ENCODE measurements at regions not wholly inside any gene's neighbourhood (a gene's known extent, or its start where the extent isn't known, plus 50 kb on each side); places are given as distances from the start of the nearest gene placed in this dataset.
"Not testable (repeated sequence)": the region's sequence is repeated elsewhere in the genome, so short reads cannot be mapped to it uniquely, and the experiment has no call there.

DNA sequence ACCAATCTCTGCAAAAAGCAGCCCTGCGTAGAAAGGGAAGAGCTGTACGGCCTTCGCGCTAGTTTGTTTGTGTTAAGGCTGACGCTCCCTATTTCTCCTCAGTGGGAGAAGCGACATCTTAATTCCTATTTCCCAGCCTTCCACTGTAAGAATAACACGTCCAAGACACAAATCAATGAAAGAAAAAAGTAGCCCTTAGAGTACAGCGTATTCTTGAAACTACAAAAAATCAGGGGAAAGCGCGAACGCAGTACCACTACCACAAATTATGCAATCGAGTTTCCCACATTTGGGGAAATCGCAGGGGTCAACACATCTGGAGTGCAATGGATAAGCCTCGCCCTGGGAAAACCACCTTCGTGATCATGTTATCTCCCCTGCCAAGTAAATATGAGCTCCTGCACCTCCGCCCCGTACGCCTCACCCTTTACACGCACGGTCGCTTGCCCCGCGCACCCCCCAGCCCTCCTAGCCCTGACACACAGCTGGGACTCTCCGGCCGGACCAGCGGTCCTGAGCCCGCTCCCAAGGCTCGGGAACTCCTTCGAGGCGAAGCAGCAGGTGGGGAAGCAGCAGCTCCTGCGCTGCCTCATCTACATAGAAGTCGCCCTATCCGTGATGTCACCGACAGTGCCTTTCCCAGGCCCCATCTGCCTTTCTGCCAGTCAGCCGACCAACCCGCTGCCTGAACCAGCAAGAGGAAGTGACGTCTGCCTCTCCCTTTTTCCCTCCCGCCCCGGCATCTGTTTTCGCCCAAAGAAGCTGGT lies 94.7 kb downstream of the PPIAL4G start:
- H2BK15ac ChIP-seq (ENCODE audit: low read depth, poor library complexity, severe bottlenecking): peak overlapping the region; percentile 73
- peak overlapping the region; percentile 91 for H3K27ac ChIP-seq (ENCODE audit: low read length, poor library complexity, severe bottlenecking)
- no peak overlapping the region for H3K4ac ChIP-seq (ENCODE audit: low read depth in 1 of 2, low read length in 2 of 2)
- no peaks in the 10 kb centered on the region for H3K27me3 ChIP-seq (ENCODE audit: control insufficient read depth in 1 of 2, insufficient read depth in 1 of 2, low read length in 2 of 2)
- H3K23ac ChIP-seq (ENCODE audit: low read length in 2 of 2): no peak overlapping the region
- H3K14ac ChIP-seq (ENCODE audit: low read length in 2 of 2): peak overlapping the region in 1 of 2 experiments; percentile 26
- peak overlapping the region; percentile 43 for H4K91ac ChIP-seq (ENCODE audit: low read length)
- peaks cover 6% of the 10 kb centered on the region for H3K4me1 ChIP-seq (ENCODE audit: control insufficient read depth, insufficient read depth, low read depth, low read length)
- H3K9me3 ChIP-seq (ENCODE audit: control insufficient read depth, low read length): no peaks in the 10 kb centered on the region
- no peak overlapping the region for H2BK120ac ChIP-seq (ENCODE audit: low read depth, low read length)
- H3K18ac ChIP-seq (ENCODE audit: low read depth in 1 of 2, low read length in 2 of 2): peak overlapping the region; percentile 46 to 63
- peak; percentile 93 for DNase-seq
- H4K8ac ChIP-seq (ENCODE audit: low read length): peak overlapping the region; percentile 94
- H2BK5ac ChIP-seq (ENCODE audit: low read depth, low read length, poor library complexity, severe bottlenecking): peak overlapping the region; percentile 93
- H3K9ac ChIP-seq (ENCODE audit: low read length): peak overlapping the region; percentile 89
- peak overlapping the region; percentile 58 to 79 for H3K4me3 ChIP-seq (ENCODE audit: insufficient read depth in 1 of 2, low read depth in 1 of 2, low read length in 2 of 2)
- 16% methylated on average over 40 of the region's 40 CpGs for WGBS
- H2BK12ac ChIP-seq (ENCODE audit: low read length in 2 of 2): peak overlapping the region in 1 of 2 experiments; percentile 37
- H2AK5ac ChIP-seq (ENCODE audit: low read length, severe bottlenecking): no peak overlapping the region
- peak overlapping the region; percentile 60 for H2AFZ ChIP-seq (ENCODE audit: low read depth, low read length)
- H3K4me2 ChIP-seq (ENCODE audit: low read length, poor library complexity, severe bottlenecking): peak overlapping the region; percentile 64
- H3K36me3 ChIP-seq (ENCODE audit: control insufficient read depth in 1 of 2, insufficient read depth in 2 of 2, low read depth in 1 of 2, low read length in 2 of 2): no peaks in the 10 kb centered on the region
- no peaks in the 10 kb centered on the region for H3K79me1 ChIP-seq (replicated peaks; ENCODE audit: low read length, poor library complexity, severe bottlenecking)

DNA sequence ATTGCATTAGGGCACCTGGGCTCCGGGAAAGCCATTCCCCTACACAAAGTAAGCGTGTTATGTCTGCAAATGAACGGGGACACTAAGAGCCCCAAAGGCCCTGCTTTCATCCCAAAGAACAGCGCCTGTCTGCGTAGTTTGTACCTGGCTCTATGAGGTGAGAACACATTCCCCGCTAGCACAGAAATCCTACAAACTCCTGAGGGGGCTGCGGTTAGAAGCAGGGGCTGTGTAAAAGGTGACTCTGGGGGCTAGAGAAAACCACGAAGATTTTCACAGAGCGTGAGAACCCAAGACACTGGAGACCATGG lies 95.2 kb downstream of the PPIAL4G start:
- H3K36me3 ChIP-seq (ENCODE audit: control insufficient read depth in 1 of 2, insufficient read depth in 2 of 2, low read depth in 1 of 2, low read length in 2 of 2); H2BK15ac ChIP-seq (ENCODE audit: low read depth, poor library complexity, severe bottlenecking); DNase-seq; H3K4me1 ChIP-seq (ENCODE audit: control insufficient read depth, insufficient read depth, low read depth, low read length); H3K27ac ChIP-seq (ENCODE audit: low read length, poor library complexity, severe bottlenecking); H3K23ac ChIP-seq (ENCODE audit: low read length in 2 of 2); H4K91ac ChIP-seq (ENCODE audit: low read length); H3K27me3 ChIP-seq (ENCODE audit: control insufficient read depth in 1 of 2, insufficient read depth in 1 of 2, low read length in 2 of 2); H2AK5ac ChIP-seq (ENCODE audit: low read length, severe bottlenecking); H2AFZ ChIP-seq (ENCODE audit: low read depth, low read length); H2BK12ac ChIP-seq (ENCODE audit: low read length in 2 of 2); H3K9me3 ChIP-seq (ENCODE audit: control insufficient read depth, low read length); H3K4ac ChIP-seq (ENCODE audit: low read depth in 1 of 2, low read length in 2 of 2); H3K14ac ChIP-seq (ENCODE audit: low read length in 2 of 2); H3K79me1 ChIP-seq (replicated peaks; ENCODE audit: low read length, poor library complexity, severe bottlenecking); H2BK5ac ChIP-seq (ENCODE audit: low read depth, low read length, poor library complexity, severe bottlenecking): not testable (repeated sequence)
- Histone ChIP-seq H3K4me3 (ENCODE audit: insufficient read depth in 1 of 2, low read depth in 1 of 2, low read length in 2 of 2) (peak overlapping the region in 1 of 2 experiments; percentile 79), H2BK120ac (ENCODE audit: low read depth, low read length) (peak overlapping the region; percentile 49), H4K8ac (ENCODE audit: low read length) (peak overlapping the region; percentile 49), H3K4me2 (ENCODE audit: low read length, poor library complexity, severe bottlenecking) (peak overlapping the region; percentile 64), H3K9ac (ENCODE audit: low read length) (peak overlapping the region; percentile 89), H3K18ac (ENCODE audit: low read depth in 1 of 2, low read length in 2 of 2) (peak overlapping the region in 1 of 2 experiments; percentile 43)
- WGBS: 59% methylated on average over 9 of the region's 9 CpGs

DNA sequence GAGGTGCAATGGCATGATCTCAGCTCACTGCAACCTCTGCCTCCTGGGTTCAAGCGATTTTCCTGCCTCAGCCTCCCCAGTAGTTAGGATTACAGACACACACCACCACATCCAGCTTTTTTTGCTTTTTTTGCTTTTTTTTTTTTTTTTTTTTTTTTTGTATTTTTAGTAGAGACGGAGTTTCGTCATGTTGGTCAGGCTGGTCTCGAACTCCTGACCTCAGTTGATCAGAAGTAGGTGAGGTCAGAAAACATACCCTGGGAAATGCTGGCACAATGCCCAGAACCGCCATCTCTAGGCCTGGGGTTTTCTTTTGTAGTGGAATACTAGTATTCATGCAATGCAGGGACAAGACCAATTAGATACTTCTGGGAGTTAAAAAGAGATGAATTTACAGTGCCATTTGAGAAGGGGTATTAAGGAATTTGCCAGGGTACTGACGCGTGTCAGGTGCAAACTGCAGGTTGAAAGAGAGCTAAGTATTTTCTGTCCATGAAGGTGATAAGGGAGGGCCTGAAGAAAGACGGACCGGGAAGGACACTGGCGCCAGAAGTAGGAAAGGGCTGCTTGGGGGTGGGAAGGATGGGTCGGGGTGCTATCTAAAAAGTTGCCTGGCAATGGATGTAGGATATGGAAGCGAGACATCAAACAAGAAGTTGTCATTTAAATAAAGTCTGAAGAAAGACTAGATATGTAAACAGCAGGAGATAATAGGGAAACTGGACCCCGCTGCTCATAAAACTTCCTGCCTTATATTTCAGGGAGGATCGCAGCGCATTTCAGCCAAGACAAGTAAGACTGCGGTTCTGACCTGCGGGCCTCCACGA lies 95.8 kb downstream of the PPIAL4G start:
- H3K27me3 ChIP-seq (ENCODE audit: control insufficient read depth in 1 of 2, insufficient read depth in 1 of 2, low read length in 2 of 2); H3K23ac ChIP-seq (ENCODE audit: low read length in 2 of 2); H2AK5ac ChIP-seq (ENCODE audit: low read length, severe bottlenecking); H3K14ac ChIP-seq (ENCODE audit: low read length in 2 of 2); H3K79me1 ChIP-seq (replicated peaks; ENCODE audit: low read length, poor library complexity, severe bottlenecking); H3K27ac ChIP-seq (ENCODE audit: low read length, poor library complexity, severe bottlenecking); H2AFZ ChIP-seq (ENCODE audit: low read depth, low read length); H3K4me1 ChIP-seq (ENCODE audit: control insufficient read depth, insufficient read depth, low read depth, low read length); H3K9me3 ChIP-seq (ENCODE audit: control insufficient read depth, low read length); H3K4ac ChIP-seq (ENCODE audit: low read depth in 1 of 2, low read length in 2 of 2); H3K36me3 ChIP-seq (ENCODE audit: control insufficient read depth in 1 of 2, insufficient read depth in 2 of 2, low read depth in 1 of 2, low read length in 2 of 2); H2BK5ac ChIP-seq (ENCODE audit: low read depth, low read length, poor library complexity, severe bottlenecking); DNase-seq; H4K8ac ChIP-seq (ENCODE audit: low read length); H2BK15ac ChIP-seq (ENCODE audit: low read depth, poor library complexity, severe bottlenecking); H2BK12ac ChIP-seq (ENCODE audit: low read length in 2 of 2); H4K91ac ChIP-seq (ENCODE audit: low read length): not testable (repeated sequence)
- 93% methylated on average over 18 of the region's 18 CpGs for WGBS
- peak overlapping the region; percentile 49 for H2BK120ac ChIP-seq (ENCODE audit: low read depth, low read length)
- H3K9ac ChIP-seq (ENCODE audit: low read length): peak overlapping the region; percentile 89
- peak overlapping the region; percentile 64 for H3K4me2 ChIP-seq (ENCODE audit: low read length, poor library complexity, severe bottlenecking)
- H3K4me3 ChIP-seq (ENCODE audit: insufficient read depth in 1 of 2, low read depth in 1 of 2, low read length in 2 of 2): peak overlapping the region in 1 of 2 experiments; percentile 79
- peak overlapping the region in 1 of 2 experiments; percentile 43 for H3K18ac ChIP-seq (ENCODE audit: low read depth in 1 of 2, low read length in 2 of 2)

DNA sequence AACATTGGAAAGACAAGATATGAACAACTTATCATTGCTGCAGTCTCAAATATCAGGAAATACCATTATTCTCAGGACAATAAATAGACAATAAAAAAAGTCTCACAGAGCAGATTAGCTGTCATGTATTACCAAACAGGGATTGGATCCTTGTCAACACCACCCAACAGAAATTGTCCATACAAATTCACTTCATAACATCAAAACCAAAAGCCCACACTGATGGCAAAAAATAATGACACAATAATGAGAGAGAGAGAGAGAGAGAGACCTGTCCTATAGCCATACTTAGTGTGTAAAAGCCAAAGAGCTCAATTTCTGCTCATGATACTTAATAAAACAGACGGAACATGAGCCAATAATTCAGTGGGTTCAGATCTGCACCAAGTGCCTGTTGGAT lies 96.5 kb downstream of the PPIAL4G start:
- Histone ChIP-seq H3K4me2 (ENCODE audit: low read length, poor library complexity, severe bottlenecking) (no peak overlapping the region), H3K4ac (ENCODE audit: low read depth in 1 of 2, low read length in 2 of 2) (no peak overlapping the region), H4K91ac (ENCODE audit: low read length) (no peak overlapping the region), H3K14ac (ENCODE audit: low read length in 2 of 2) (no peak overlapping the region), H3K27me3 (ENCODE audit: control insufficient read depth in 1 of 2, insufficient read depth in 1 of 2, low read length in 2 of 2) (no peaks in the 10 kb centered on the region), H3K23ac (ENCODE audit: low read length in 2 of 2) (no peak overlapping the region), H3K18ac (ENCODE audit: low read depth in 1 of 2, low read length in 2 of 2) (no peak overlapping the region), H2BK12ac (ENCODE audit: low read length in 2 of 2) (no peak overlapping the region), H3K4me3 (ENCODE audit: insufficient read depth in 1 of 2, low read depth in 1 of 2, low read length in 2 of 2) (no peak overlapping the region), H2BK5ac (ENCODE audit: low read depth, low read length, poor library complexity, severe bottlenecking) (no peak overlapping the region), H3K36me3 (ENCODE audit: control insufficient read depth in 1 of 2, insufficient read depth in 2 of 2, low read depth in 1 of 2, low read length in 2 of 2) (no peaks in the 10 kb centered on the region), H3K4me1 (ENCODE audit: control insufficient read depth, insufficient read depth, low read depth, low read length) (peaks cover 6% of the 10 kb centered on the region), H2AK5ac (ENCODE audit: low read length, severe bottlenecking) (no peak overlapping the region), H3K79me1 (replicated peaks; ENCODE audit: low read length, poor library complexity, severe bottlenecking) (no peaks in the 10 kb centered on the region), H3K9me3 (ENCODE audit: control insufficient read depth, low read length) (no peaks in the 10 kb centered on the region), H3K27ac (ENCODE audit: low read length, poor library complexity, severe bottlenecking) (no peak overlapping the region), H2BK15ac (ENCODE audit: low read depth, poor library complexity, severe bottlenecking) (no peak overlapping the region), H4K8ac (ENCODE audit: low read length) (no peak overlapping the region), H2AFZ (ENCODE audit: low read depth, low read length) (no peak overlapping the region), H2BK120ac (ENCODE audit: low read depth, low read length) (no peak overlapping the region), H3K9ac (ENCODE audit: low read length) (no peak overlapping the region)
- DNase-seq: no peak
- WGBS: 100% methylated on average over 1 of the region's 1 CpG

Measured in mesenchymal stem cell (in vitro differentiated cells and primary cell).